ENCODE measurements at regions not wholly inside any gene's neighbourhood (a gene's known extent, or its start where the extent isn't known, plus 50 kb on each side); places are given as distances from the start of the nearest gene placed in this dataset.

- DNase-seq = no peak
These were observed 90.1 kb upstream of the SLC12A2 start for GRCh38 chr5:127993476-127993875.

DNA sequence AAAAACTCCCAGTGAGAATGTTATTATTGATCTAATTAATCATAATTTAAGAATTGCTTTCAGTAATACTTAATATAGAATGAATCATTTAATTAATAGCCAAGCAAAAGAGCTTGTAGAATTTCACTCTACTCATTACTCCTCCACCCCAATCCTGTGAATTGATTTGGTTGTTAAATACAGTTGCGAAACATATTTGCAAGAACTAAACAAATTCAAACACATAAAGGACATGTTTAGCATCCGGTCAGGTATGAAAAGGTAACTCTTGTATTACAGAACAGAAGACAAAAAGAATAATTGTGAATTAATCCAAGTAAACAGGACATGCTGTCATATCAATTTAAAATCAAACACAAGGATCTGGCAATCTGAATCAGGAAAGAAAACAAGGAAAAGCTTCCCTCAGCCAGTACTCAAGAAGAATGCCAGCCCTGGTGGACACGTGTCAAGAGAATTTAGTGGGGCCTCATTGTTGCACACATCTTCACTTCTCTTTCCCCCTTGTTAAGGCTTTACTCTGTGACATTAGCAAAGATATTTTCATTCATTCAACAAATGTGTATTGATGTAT, 89.4 kb upstream of the SLC12A2 start:
- peak; percentile 35 for DNase-seq

DNA sequence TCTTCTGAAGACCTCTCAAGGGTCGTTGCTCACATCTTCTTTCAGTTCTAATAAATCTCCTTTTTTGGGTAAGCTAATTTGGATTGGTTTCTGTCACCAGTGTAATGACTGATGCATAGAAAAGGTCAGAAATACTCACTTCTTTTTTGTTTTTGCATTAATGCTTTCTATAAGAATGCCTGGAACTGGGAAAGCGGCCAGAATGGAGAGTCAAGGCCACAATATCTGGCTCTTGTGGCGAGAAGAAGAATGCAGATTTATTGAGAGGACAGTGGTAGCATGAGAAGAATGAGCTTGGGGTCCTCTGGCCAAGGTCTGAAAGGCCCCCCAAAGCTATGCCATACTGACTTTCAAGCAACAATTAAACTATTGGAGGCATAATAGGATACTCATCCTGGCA, 88.0 kb upstream of the SLC12A2 start:
- no peak for DNase-seq

GRCh38 chr5:127997201-127997704, 86.3 kb upstream of the SLC12A2 start:
- DNase-seq = peak; percentile 56

DNA sequence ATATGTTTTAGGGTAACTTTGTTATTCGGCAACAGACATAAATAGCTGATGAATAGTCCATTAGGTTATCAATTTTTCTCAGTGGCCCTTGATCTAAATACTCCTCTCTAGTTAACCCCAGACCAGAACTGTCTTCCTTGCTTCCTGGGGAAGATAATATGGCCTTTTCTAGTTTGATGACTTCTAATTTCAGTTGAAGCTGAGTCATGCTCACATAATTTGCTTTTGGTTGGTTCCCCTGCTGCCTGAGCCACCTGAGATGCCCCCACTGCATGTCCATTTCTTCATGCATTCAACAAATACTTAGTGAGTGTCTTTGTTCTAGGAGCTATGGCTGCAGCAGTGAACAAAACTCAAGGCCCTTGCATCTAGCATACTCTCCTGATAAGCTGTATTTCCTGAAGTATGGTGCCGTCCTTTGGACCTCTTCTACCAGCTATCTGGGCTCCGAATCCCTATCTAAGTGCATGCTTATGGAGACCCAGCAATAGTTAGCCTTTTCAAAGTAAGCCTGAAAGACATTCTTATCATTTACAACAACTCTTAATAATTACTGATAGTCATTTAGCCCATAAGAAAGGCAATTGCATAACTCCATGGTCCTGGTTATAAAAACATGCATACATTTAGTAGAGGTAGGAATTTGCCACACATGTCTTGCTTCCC, 84.5 kb upstream of the SLC12A2 start:
- DNase-seq = no peak

DNA sequence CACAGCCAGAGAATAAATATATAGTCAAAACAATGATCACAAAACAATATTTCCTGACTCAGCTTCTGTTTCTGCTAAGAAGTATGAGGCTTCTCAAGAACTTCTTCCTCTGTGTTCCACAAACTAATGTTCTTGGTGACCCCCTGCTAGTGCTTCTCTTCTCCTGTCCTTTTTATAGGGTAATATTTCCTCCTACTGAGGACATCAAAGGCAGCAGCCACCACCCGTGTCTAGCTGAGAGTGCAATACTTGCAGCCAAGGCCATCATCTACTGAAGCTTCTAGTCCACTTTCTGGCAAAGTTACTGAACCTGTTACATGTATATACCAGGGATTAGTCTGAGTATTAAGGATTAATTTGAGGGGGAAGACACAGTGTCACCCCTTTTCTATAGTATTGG, 83.7 kb upstream of the SLC12A2 start:
- DNase-seq = no peak

DNA sequence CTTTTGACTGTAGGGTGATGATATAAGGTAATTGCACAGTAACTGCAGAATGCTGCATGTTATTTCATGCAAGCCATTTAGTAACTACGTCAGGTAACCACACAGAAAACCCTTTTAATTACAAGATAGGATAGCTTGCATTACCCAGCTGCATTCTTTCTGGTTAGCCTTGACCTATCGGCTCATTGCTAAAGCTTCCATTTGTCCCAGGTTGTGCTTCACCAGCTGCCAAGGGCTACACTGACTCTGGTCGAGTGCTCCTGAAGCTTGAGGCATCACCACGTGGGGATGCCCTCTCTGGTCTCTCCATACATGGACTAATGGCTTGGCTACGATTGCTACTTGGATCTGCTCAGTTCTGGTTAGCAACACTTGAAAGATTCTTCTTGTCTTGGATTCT, 81.1 kb upstream of the SLC12A2 start:
- no peak for DNase-seq

GRCh38 chr5:128007939-128008338, 75.6 kb upstream of the SLC12A2 start:
- no peak for DNase-seq

- peak; percentile 57 for DNase-seq
These were observed 74.2 kb upstream of the SLC12A2 start for GRCh38 chr5:128009403-128009802.

DNA sequence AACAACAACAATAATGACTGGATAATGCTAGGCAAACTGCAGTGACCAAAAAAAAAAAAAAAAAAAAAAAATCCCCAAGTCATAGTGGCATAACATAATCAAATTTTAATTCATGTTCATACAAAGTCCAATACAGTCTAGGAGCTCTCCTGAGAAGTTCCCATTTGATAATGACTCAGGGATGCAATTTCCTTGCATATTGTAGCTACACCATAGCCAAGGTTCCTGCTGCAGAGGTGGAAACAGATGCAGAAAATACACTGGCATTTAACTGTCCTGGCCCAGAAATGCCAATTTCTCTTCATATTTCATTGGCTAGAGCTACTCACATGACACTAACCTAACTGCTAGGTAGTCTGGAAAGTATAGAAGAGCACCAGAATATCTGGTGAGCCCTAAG, 72.2 kb upstream of the SLC12A2 start:
- no peak for DNase-seq

DNA sequence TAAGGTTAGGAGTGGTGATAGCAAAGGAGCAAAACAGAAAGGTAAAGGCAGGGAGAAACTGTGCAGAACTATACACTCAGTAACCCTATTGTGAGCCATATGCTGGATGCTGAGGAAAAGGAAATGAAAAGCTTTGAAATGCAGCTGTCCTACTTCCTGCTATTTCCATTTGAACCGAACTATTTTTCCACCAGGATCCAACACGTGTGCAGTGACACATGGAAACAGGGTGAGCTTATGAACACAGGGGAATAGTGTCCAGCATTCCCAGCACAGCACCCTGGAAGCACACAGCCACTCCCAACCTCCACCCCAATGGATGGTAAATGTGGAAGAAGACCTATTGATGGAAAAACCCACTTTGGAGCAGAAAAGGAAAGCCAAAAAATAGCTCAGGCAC, 69.0 kb upstream of the SLC12A2 start:
- DNase-seq = no peak

DNA sequence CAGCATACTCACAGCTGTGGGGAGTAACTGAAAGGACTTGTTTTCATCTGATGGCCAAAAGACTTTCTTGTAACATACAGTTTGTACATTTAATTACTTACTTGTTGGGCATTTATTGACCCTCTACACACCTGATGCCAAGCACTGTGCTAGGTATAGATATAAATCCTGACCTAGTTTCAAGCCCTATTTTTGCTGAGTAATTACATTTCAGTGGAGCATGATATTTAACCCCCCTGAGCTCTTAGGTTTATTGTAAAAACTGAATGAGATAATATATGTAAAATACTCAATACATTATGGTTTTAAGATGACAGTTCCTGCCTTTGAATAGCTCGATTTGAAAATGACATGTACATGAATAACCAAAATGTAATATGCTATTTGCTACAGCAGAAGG, 68.1 kb upstream of the SLC12A2 start:
- DNase-seq = no peak

DNA sequence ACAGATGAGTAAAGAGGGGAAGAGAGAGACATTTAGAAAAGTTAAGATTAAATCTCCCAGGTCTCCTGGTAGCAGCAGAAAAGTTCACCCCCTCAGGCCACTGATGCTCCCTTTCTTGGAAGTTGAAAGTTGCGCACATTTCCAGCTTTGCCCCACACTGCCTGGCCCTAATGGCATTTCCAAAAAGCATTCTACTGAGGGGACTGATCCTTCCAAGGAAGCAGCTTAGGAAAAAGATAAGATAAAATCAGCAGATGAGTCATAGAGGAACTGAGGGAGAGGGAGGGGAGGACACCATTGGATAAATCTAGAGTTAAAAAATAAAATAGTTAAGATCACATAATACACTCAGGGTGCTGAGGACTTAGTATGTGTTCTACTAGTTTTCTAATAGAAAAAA, 67.6 kb upstream of the SLC12A2 start:
- no peak for DNase-seq

- DNase-seq = no peak
These were observed 64.2 kb upstream of the SLC12A2 start for GRCh38 chr5:128019391-128019790.

- no peak for DNase-seq
These were observed 63.6 kb upstream of the SLC12A2 start for GRCh38 chr5:128020012-128020411.

DNA sequence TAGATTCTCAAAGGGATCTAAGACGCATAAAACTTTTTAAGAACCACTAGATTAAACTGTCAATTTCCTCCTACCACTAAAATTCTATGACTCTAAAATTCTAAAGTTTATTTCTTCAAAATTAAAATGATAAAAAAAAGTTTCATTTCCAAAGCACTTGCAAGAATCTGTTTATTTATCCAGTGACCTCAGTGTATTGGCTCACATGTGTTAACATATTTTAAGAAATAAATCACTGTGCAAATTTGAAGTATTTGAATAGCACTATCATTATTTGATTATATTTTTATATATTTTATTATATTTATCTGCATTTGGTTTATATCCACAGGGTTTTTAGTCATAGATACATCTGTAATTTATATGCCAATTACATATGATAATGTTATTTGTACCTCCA, 62.2 kb upstream of the SLC12A2 start:
- no peak for DNase-seq
